Mucosa of stomach (tissue), 1 donor: ENCODE measurements at regions not wholly inside any gene's neighbourhood (a gene's known extent, or its start where the extent isn't known, plus 50 kb on each side); places are given as distances from the start of the nearest gene placed in this dataset.

Experiments used
- H3K27me3 ChIP-seq: one replicate; pipeline ENCODE4 v1.7.0; 2013; ENCODE audit warnings: mild to moderate bottlenecking, low read length; ENCODE audit not compliant: control insufficient read depth, insufficient read depth
- H3K36me3 ChIP-seq: one replicate; pipeline ENCODE4 v1.7.0; 2013; ENCODE audit warnings: low read length; ENCODE audit not compliant: control insufficient read depth, insufficient read depth
- H3K4me1 ChIP-seq: one replicate; pipeline ENCODE4 v1.7.0; 2013; ENCODE audit warnings: mild to moderate bottlenecking, low read length; ENCODE audit not compliant: control insufficient read depth, insufficient read depth
- H3K4me3 ChIP-seq: one replicate; pipeline ENCODE4 v1.7.0; 2013; ENCODE audit warnings: low read length
- H3K9ac ChIP-seq: one replicate; pipeline ENCODE4 v1.7.0; 2013; ENCODE audit warnings: mild to moderate bottlenecking, low read length, moderate library complexity
- H3K9me3 ChIP-seq: one replicate; pipeline ENCODE4 v1.7.0; 2013; ENCODE audit warnings: mild to moderate bottlenecking, low read length, moderate library complexity; ENCODE audit not compliant: control insufficient read depth
- donor health status: Pancreatic carcinoma.

DNA sequence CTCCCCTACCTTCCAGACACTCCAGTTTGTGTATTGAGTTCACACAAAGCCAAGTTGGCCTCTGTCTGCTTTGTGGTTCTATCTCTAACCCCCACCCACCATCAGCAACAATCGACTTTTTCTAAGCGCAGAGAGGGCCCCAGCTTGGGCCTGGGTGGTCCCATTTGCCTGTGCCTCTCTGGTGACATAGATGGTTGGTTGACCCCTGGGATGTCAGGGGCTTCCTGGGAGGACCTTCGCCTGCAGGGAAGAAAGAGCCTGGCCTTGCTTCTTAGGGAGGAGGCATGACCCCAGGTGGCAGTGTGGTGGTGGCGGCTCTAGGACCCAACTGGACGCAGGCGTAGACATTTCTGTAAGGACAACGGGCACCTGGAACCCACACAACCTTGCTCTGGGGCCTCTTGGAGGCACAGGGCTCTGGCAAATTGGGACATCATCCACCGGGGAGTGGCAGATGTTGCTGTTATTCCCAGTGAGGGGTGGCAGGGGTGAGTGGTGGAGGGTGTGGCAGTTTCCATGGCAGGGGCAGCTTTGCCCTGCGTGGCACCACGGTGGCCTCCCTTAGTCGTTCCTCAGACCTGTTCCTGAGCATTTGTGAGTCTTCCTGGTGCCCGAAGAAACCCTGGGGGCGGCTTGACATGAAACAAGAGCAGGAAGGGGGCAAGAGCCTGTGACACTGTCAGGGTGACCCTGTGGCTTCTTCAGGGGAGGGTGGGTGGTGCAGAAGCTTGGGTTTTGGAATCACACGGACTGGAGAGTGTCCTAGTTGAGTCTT is 171.0 kb upstream of the IER5L start:
- Histone ChIP-seq H3K27me3 (peaks cover 4% of the 10 kb centered on the region), H3K9me3 (no peaks in the 10 kb centered on the region), H3K4me1 (peaks cover 12% of the 10 kb centered on the region), H3K36me3 (no peaks in the 10 kb centered on the region), H3K4me3 (no peak overlapping the region), H3K9ac (no peak overlapping the region)

DNA sequence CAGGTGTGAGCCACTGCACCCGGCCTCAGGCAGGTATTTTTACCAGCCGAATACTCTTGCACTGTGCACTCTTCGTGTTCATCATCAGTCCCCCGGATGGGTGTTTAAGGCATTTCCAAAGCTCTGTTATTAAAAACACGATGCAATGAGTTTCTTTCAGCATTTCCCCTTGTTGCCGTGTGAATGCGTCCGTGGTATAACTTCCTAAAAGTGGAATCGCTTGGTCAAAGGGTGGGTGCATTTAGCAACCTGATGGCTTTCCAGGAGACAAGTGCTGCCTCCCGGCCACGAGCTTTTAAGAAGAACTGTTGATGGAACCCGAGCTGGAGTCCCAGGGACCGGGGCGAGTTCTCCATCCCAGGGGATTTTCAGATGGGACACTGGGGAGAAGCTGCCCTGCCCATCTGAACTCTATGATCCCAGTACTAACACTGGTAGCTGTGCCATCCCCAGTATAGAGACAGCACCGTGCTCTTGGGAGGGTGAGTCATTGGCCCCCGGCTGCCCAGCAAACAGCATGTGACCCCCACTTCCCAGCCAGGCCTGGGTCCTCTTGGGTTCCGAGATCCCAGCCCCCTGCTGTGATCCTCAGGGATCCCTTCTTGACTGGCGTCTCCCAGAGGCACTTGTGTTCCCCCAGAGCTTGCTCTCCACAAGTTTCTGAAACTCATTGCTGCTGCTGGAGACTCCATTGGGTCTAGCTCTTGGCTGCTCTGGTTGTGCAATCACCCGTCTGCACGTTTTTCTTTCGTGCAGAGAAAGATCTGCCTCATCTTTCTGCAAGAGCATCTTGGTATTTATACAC is 169.5 kb upstream of the IER5L start:
- no peak overlapping the region for H3K4me3 ChIP-seq

DNA sequence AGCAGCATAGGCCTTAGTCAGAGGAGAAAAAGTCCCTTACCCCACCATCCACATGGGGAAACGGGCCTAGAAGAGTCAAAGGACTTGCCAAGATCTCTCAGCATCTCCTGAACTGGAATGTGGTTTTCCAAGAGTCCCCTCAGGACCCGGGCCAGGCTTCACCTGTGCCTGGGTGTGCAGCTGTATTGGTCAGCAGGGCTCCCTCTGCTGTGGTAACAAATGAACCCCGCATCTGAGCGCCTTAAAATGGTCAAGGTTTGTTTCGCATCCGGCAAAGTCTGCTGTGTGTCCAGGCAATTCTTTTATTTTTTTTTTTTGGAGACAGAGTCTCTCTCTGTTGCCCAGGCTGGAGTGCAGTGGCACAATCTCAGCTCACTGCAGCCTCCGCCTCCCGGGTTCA is 168.0 kb upstream of the IER5L start:
- Histone ChIP-seq H3K4me1 (peaks cover 4% of the 10 kb centered on the region), H3K9ac (no peak overlapping the region), H3K27me3 (no peaks in the 10 kb centered on the region), H3K4me3 (no peak overlapping the region), H3K36me3 (no peaks in the 10 kb centered on the region), H3K9me3 (no peaks in the 10 kb centered on the region)

More for the DNA sequence above, 169.5 kb upstream of the IER5L start:
- Histone ChIP-seq H3K36me3 (no peaks in the 10 kb centered on the region), H3K9me3 (no peaks in the 10 kb centered on the region), H3K4me1 (peaks cover 8% of the 10 kb centered on the region), H3K27me3 (peaks cover 4% of the 10 kb centered on the region), H3K9ac (no peak overlapping the region)

DNA sequence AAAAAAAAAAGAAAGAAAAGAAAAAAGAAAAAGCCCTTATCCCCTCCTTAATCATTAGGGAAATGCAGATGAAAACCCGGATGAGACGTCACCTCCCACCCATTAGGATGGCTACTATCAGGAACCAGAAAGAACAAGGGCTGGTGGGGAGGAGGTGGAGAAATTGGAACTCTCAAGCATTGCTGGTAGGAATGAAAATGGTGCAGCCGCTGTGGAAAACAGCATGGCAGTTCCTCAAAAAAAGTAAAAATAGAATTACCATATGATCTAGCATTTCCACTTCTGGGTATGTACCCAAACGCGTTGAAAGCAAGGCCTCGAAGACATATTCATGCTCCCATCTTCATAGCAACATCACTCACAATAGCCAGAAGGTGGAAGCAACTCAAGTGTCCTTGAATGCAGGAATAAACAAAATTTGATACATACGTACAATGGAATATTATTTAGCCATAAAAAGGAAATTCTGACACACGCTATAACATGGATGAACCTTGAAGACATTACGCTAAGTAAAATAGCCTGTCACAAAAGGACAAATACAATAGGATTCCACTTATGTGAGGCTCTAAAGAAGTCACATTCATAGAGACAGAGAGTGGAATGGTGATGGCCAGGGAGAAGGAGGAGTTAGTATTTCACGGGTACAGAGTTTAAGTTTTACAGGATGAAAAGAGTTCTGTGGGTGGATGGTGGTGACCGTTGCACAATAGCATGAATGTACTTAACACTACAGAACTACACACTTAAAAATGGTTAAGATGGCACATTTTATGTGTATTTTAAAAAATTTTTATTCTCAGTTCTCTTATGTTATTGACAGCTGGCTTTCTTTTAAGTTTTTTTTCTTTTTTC is 166.8 kb upstream of the IER5L start:
- Histone ChIP-seq H3K9ac (no peak overlapping the region), H3K9me3 (no peaks in the 10 kb centered on the region), H3K4me1 (peaks cover 4% of the 10 kb centered on the region), H3K4me3 (no peak overlapping the region), H3K27me3 (no peaks in the 10 kb centered on the region), H3K36me3 (no peaks in the 10 kb centered on the region)

DNA sequence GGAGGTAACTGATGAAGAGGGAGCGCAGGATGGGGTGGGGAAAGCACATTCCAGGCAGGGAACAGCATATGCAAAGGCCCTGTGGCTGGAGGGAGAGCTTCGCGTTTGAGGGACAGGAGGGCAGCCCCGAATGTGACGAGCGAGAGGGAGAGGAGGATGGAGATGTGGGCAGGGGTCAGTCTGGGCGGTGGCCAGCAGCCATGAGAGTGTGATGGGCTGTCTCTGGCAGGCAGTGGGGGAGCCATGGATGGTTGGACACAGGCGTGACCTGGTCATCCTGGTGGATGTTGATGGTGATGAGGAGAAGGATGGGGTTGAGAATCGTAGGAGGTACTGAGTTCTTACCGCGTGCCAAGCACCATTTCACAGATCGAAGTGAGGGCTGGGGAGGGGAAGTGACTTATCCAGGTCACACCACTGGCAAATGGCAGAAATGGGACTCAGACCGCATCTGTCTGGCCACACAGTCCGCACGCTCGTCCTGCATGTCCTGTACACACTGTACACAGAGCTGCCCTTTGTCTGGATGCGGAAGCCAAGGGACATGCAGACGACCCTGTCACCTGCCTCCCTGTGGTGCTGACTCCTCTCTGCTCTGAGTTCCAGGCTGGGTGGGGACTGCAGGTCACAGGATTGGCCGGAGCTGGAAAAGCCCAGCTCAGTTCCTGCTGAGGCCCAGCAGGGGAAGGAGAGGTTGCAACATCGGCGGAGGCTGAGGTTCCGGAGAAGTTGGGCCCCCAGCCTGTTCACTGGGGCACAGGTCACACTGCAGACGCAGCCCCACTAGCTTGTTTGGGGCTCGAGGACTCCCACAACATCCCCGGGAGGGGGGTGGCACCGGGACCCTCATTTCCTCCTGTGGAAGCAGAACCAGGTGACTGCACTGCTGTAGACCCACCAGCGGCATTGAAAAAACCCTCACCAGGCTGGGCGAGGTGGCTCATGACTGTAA is 165.6 kb upstream of the IER5L start:
- H3K36me3 ChIP-seq: no peaks in the 10 kb centered on the region
- no peaks in the 10 kb centered on the region for H3K27me3 ChIP-seq
- H3K9me3 ChIP-seq: no peaks in the 10 kb centered on the region
- H3K4me3 ChIP-seq: no peak overlapping the region
- peaks cover 13% of the 10 kb centered on the region for H3K4me1 ChIP-seq
- H3K9ac ChIP-seq: peak overlapping the region; percentile 13

DNA sequence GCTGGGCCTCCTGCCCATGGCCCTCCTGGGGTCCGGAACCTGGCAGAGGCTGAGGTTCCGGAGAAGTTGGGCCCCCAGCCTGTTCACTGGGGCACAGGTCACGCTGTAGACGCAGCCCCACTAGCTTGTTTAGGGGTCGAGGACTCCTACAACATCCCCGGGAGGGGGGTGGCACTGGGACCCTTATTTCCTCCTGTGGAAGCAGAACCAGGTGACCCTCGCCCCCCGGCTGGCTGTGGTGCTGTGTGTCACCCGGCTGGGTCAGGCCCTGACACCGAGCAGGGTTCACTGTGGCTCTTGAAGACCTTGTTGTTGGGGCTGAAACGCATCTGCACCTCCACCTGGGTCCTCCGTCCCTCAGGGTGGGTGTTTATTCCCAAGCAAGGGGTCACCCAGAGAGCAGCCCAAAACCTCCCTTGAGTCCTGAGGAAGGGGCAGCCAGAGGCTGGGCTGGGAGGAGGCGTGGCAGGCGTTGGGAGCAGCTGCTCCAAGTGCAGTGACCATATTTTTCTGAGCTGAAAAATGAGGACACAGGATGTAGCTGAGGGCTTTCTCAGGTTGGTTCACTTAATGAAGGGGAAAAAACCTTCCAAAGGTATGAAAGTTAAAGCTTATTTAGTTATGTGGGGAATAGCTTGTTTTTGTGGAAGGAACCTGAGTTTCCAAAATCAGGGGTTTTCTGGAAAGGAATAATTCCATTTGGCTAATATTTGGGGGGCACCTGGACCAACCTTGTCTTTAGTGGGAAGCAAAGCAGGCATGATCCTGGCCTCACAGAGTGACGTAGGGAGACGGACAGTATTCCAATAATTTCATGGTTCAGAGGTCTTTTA is 164.7 kb upstream of the IER5L start:
- Histone ChIP-seq H3K36me3 (no peaks in the 10 kb centered on the region), H3K4me3 (no peak overlapping the region), H3K9ac (no peak overlapping the region), H3K4me1 (peaks cover 16% of the 10 kb centered on the region), H3K9me3 (no peaks in the 10 kb centered on the region), H3K27me3 (no peaks in the 10 kb centered on the region)

DNA sequence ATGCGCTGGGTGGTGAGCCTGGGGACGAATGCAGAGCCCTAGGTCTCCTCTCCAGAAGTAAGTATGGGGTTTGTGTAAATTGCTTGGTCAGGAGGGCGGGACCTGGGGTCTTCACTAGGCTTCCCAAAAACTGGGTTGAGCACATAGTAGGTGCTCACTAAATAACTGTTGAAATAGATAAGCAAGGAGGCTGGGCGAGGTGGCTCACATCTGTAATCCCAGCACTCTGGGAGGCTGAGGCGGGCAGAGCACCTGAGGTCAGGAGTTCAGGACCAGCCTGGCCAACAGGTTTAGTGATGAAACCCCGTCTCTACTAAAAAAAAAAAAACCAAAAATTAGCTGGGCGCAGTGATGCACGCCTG is 163.9 kb upstream of the IER5L start:
- Histone ChIP-seq H3K27me3 (no peaks in the 10 kb centered on the region), H3K4me1 (peaks cover 21% of the 10 kb centered on the region), H3K9ac (no peak overlapping the region), H3K36me3 (no peaks in the 10 kb centered on the region), H3K9me3 (no peaks in the 10 kb centered on the region), H3K4me3 (no peak overlapping the region)

DNA sequence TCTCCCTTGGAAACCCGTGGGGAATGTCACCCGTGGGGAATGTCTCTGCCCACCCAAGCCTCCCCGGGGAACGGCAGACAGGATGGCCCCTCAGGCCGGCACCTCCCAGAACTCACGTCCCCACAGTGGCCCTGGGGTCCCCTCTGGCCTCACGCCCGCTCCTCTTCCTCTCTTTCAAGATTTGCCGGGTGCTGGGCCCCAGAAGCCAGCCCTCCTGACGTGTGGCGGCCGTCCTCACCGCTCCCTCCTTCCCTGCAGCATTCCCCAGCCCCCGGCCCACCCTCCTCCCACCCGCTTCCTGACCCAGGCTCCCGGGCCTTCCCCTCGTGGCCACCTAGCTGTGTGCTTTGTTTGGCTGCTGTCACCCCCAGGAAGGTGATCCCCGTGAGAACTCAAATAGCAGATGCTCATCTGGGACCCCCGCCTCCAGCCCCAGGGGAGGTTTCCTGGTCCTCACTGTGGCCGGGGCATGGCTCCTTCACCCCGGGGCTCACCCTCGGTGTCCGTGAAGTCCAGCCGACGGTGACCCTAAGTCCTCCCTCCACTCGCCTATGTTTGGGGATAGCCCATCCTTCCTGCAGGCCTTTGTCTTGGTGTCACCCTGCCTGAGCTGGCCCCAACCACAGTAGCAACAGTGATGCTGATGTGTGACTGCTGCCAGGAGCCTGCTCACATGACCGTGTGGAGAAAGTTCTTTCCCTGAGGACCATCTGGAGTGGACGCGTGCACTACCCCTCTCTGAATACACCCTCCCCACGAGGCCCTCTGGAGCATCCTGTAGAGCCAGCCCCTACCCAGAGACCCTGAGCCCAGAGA is 163.3 kb upstream of the IER5L start:
- Histone ChIP-seq H3K4me3 (no peak overlapping the region), H3K27me3 (no peaks in the 10 kb centered on the region), H3K4me1 (peaks cover 25% of the 10 kb centered on the region), H3K9ac (no peak overlapping the region), H3K9me3 (no peaks in the 10 kb centered on the region), H3K36me3 (no peaks in the 10 kb centered on the region)

DNA sequence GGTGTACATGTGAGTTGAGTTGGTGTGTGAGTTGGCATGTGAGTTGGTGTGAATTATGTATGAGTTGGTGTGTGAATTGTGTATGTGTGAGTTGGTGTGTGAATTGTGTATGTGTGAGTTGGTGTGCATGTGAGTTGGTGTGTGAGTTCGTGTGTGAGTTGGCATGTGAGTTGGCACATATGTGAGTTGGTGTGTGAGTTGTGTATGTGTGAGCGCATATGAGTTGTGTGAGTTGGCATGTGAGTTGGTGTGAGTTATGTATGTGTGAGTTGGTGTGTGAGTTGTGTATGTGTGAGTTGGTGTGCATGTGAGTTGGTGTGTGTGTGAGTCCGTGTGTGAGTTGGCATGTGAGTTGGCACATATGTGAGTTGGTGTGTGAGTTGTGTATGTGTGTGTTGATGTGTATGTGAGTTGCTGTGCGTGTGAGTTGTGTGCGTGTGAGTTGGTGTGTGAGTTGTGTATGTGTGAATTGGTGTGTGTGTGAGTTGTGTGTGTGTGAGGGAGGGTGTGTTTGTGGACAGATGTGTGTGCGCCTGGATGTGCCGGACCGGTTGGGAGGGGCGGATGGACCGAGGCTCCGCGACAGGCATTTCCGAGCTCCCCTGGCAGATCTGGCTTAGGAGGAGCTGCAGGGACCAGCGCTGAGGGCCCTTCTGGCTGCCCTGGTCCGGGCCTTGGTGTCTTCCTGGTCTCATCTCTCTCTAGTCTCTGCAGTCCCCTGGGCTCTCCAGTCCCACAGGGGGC is 162.5 kb upstream of the IER5L start:
- Histone ChIP-seq H3K4me3 (no peak overlapping the region), H3K27me3 (no peaks in the 10 kb centered on the region), H3K4me1 (peaks cover 33% of the 10 kb centered on the region), H3K36me3 (no peaks in the 10 kb centered on the region), H3K9me3 (no peaks in the 10 kb centered on the region), H3K9ac (no peak overlapping the region)
